Bone marrow (tissue), 2 donors: ENCODE measurements at regions not wholly inside any gene's neighbourhood (a gene's known extent, or its start where the extent isn't known, plus 50 kb on each side); places are given as distances from the start of the nearest gene placed in this dataset.
"Not testable (repeated sequence)": the region's sequence is repeated elsewhere in the genome, so short reads cannot be mapped to it uniquely, and the experiment has no call there.

Experiments
- DNase-seq, 2 donors: peaks; one replicate each; lab custom pipeline; 2025; lab: John Stamatoyannopoulos, UW

- DNase-seq: not testable (repeated sequence)
Observed at GRCh38 chr15:22665711-22666110, 120.7 kb upstream of the NIPA1 start.

GRCh38 chr15:22684786-22685185 is 101.7 kb upstream of the NIPA1 start:
- DNase-seq: not testable (repeated sequence)

- not testable (repeated sequence) for DNase-seq
Observed at GRCh38 chr15:22699881-22700280, 86.6 kb upstream of the NIPA1 start.

- DNase-seq: not testable (repeated sequence)
Observed at GRCh38 chr15:22710831-22711341, 75.6 kb upstream of the NIPA1 start.

- DNase-seq: not testable (repeated sequence)
Observed at GRCh38 chr15:22713933-22714332, 72.5 kb upstream of the NIPA1 start.

GRCh38 chr15:22714358-22715132 is 71.9 kb upstream of the NIPA1 start:
- DNase-seq: not testable (repeated sequence)

- DNase-seq: not testable (repeated sequence)
Observed at GRCh38 chr15:22715133-22715845, 71.2 kb upstream of the NIPA1 start.

GRCh38 chr15:22719980-22720379 is 66.5 kb upstream of the NIPA1 start:
- DNase-seq: not testable (repeated sequence)

GRCh38 chr15:22726104-22726503 is 60.3 kb upstream of the NIPA1 start:
- DNase-seq: not testable (repeated sequence)

GRCh38 chr15:22735067-22735466 is 51.4 kb upstream of the NIPA1 start:
- not testable (repeated sequence) for DNase-seq

- no peak for DNase-seq
Observed at GRCh38 chr15:22735781-22736180, 50.7 kb upstream of the NIPA1 start.

- DNase-seq: not testable (repeated sequence)
Observed at GRCh38 chr15:22736200-22736599, 50.2 kb upstream of the NIPA1 start.
